ENCODE measurements at regions not wholly inside any gene's neighbourhood (a gene's known extent, or its start where the extent isn't known, plus 50 kb on each side); places are given as distances from the start of the nearest gene placed in this dataset.

DNA sequence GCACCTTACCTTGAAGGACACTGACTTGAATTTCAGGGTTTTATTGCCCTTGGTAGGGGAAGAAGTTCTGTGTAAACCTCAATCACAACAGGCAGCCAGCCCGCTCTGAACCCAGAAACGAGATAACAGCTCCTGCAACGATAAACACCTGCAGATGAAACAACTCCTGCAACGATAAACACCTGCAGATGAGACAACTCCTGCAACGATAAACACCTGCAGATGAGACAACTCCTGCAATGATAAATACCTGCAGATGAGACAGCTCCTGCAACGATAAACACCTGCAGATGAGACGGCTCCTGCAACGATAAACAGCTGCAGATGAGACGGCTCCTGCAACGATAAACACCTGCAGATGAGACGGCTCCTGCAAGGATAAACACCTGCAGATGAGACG is 54.0 kb upstream of the TBXT start:
- H3K4me1 ChIP-seq (ENCODE audit: insufficient read depth, low read length, poor library complexity, severe bottlenecking), result peaks cover 64% of the 10 kb centered on the region
- no peaks in the 10 kb centered on the region for H3K9me3 ChIP-seq (ENCODE audit: insufficient read depth, low read depth, low read length)
- no peak overlapping the region for H2AFZ ChIP-seq (ENCODE audit: low read length)
- H3F3A ChIP-seq (ENCODE audit: low read depth), result peaks cover 14% of the 10 kb centered on the region
- TF ChIP-seq, protein P1, sequence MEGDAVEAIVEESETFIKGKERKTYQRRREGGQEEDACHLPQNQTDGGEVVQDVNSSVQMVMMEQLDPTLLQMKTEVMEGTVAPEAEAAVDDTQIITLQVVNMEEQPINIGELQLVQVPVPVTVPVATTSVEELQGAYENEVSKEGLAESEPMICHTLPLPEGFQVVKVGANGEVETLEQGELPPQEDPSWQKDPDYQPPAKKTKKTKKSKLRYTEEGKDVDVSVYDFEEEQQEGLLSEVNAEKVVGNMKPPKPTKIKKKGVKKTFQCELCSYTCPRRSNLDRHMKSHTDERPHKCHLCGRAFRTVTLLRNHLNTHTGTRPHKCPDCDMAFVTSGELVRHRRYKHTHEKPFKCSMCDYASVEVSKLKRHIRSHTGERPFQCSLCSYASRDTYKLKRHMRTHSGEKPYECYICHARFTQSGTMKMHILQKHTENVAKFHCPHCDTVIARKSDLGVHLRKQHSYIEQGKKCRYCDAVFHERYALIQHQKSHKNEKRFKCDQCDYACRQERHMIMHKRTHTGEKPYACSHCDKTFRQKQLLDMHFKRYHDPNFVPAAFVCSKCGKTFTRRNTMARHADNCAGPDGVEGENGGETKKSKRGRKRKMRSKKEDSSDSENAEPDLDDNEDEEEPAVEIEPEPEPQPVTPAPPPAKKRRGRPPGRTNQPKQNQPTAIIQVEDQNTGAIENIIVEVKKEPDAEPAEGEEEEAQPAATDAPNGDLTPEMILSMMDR (conservative IDR thresholded peaks at IDR 0.05; ENCODE audit: low read length), result no peak
- no peak for TF ChIP-seq EZH2phosphoT487 (IDR thresholded peaks at IDR 0.05; ENCODE audit: borderline replicate concordance)
- peak overlapping the region; percentile 84 for H3K9ac ChIP-seq (ENCODE audit: low read depth, low read length, poor library complexity, severe bottlenecking)
- H4K20me1 ChIP-seq (ENCODE audit: insufficient read depth, low read length, poor library complexity, severe bottlenecking), result no peaks in the 10 kb centered on the region
- peak overlapping the region; percentile 66 for H3K4me3 ChIP-seq (ENCODE audit: low read length, poor library complexity, severe bottlenecking)
- H3K36me3 ChIP-seq (ENCODE audit: insufficient read depth, low read length), result no peaks in the 10 kb centered on the region
- H3K9me2 ChIP-seq (replicated peaks; ENCODE audit: low read depth, low read length), result no peaks in the 10 kb centered on the region
- H3K79me2 ChIP-seq (ENCODE audit: insufficient read depth, low read length), result no peaks in the 10 kb centered on the region
- H3K4me2 ChIP-seq (ENCODE audit: low read depth, low read length, poor library complexity, severe bottlenecking), result peak overlapping the region; percentile 93
- H3K27me3 ChIP-seq (ENCODE audit: insufficient read depth, low read length, poor library complexity, severe bottlenecking), result no peaks in the 10 kb centered on the region

DNA sequence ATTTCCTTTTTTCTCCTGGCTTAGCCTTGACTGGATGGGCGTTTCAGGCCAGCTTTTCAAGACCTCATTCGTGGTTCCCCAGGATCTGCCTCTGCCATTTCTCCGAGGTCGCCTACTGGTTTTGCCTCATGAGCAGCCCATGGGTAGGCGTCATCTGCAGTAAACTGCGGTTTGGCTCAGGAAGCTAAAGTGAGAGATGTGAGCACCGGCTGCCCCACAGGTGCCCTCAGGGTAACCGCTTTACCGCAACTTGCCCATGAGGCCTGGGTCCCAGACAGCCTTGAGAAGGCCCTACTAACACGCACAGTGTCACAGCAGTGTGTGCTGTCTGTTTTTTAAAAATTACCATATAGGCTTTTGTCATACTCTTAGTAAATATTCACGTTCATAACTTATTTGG is 53.4 kb upstream of the TBXT start:
- no peaks in the 10 kb centered on the region for H3K79me2 ChIP-seq (ENCODE audit: insufficient read depth, low read length)
- no peaks in the 10 kb centered on the region for H3K9me3 ChIP-seq (ENCODE audit: insufficient read depth, low read depth, low read length)
- no peaks in the 10 kb centered on the region for H4K20me1 ChIP-seq (ENCODE audit: insufficient read depth, low read length, poor library complexity, severe bottlenecking)
- no peaks in the 10 kb centered on the region for H3K9me2 ChIP-seq (replicated peaks; ENCODE audit: low read depth, low read length)
- H3K4me3 ChIP-seq (ENCODE audit: low read length, poor library complexity, severe bottlenecking), result peak overlapping the region; percentile 66
- H3F3A ChIP-seq (ENCODE audit: low read depth), result peaks cover 14% of the 10 kb centered on the region
- H3K4me1 ChIP-seq (ENCODE audit: insufficient read depth, low read length, poor library complexity, severe bottlenecking), result peaks cover 58% of the 10 kb centered on the region
- TF ChIP-seq EZH2phosphoT487 (IDR thresholded peaks at IDR 0.05; ENCODE audit: borderline replicate concordance), result no peak
- TF ChIP-seq, protein P1 (conservative IDR thresholded peaks at IDR 0.05; ENCODE audit: low read length), result no peak
- peak overlapping the region; percentile 35 for H2AFZ ChIP-seq (ENCODE audit: low read length)
- H3K27me3 ChIP-seq (ENCODE audit: insufficient read depth, low read length, poor library complexity, severe bottlenecking), result no peaks in the 10 kb centered on the region
- peak overlapping the region; percentile 93 for H3K4me2 ChIP-seq (ENCODE audit: low read depth, low read length, poor library complexity, severe bottlenecking)
- peak overlapping the region; percentile 84 for H3K9ac ChIP-seq (ENCODE audit: low read depth, low read length, poor library complexity, severe bottlenecking)
- no peaks in the 10 kb centered on the region for H3K36me3 ChIP-seq (ENCODE audit: insufficient read depth, low read length)
